ENCODE measurements at regions not wholly inside any gene's neighbourhood (a gene's known extent, or its start where the extent isn't known, plus 50 kb on each side); places are given as distances from the start of the nearest gene placed in this dataset.

GRCh38 chr15:38625886-38626285 is 61.3 kb upstream of the RASGRP1 start:
- no peaks in the 10 kb centered on the region for H3K36me3 Mint-ChIP-seq
- ATAC-seq, result no peak
- CTCF ChIA-PET, result interaction anchor here (1.3 to 2.7 kb wide), 4 partner anchors 21 to 74 kb away, joined by 6 to 12 read pairs (median 8); no protein-coding TSS in a partner anchor
- 0 out of 2 replicates have a peak, but pooled peaks cover 2% of the 10 kb centered on the region for H3K4me1 Mint-ChIP-seq
- POLR2A ChIA-PET, result no interaction called here
- H3K27ac Mint-ChIP-seq, result no peak overlapping the region
- H3K4me3 Mint-ChIP-seq, result no peak overlapping the region
- TF ChIP-seq ZNF281 (CRISPR knock-in tag; IDR thresholded peaks at IDR 0.05) (no peak), ZSCAN18 (CRISPR knock-in tag; IDR thresholded peaks at IDR 0.05) (no peak), ZNF138 (CRISPR knock-in tag; conservative IDR thresholded peaks at IDR 0.05) (no peak), ELF4 (CRISPR knock-in tag; IDR thresholded peaks at IDR 0.05; ENCODE audit: low read depth) (no peak), SP1 (CRISPR knock-in tag; conservative IDR thresholded peaks at IDR 0.05) (no peak), ZNF512 (CRISPR knock-in tag; IDR thresholded peaks at IDR 0.05; ENCODE audit: borderline replicate concordance) (no peak), ATF3 (CRISPR knock-in tag; conservative IDR thresholded peaks at IDR 0.05) (no peak), ZBTB21 (CRISPR knock-in tag; IDR thresholded peaks at IDR 0.05; ENCODE audit: borderline replicate concordance) (no peak), HMGXB4 (CRISPR knock-in tag; IDR thresholded peaks at IDR 0.05) (no peak), NFE2L1 (CRISPR knock-in tag; IDR thresholded peaks at IDR 0.05) (no peak), ARID4B (CRISPR knock-in tag; IDR thresholded peaks at IDR 0.05; ENCODE audit: borderline replicate concordance) (no peak), TP53 (CRISPR knock-in tag; IDR thresholded peaks at IDR 0.05) (no peak)
- no peak for DNase-seq (ENCODE audit: low spot score)
- H3K27me3 Mint-ChIP-seq (ENCODE audit: low read depth), result no peaks in the 10 kb centered on the region; the same call in none of the 2 replicates
- peaks cover 4% of the 10 kb centered on the region; the same call in 1 of the 2 replicates for H3K9me3 Mint-ChIP-seq
